RWPE1 (cell line): ENCODE measurements at regions not wholly inside any gene's neighbourhood (a gene's known extent, or its start where the extent isn't known, plus 50 kb on each side); places are given as distances from the start of the nearest gene placed in this dataset.
"Not testable (repeated sequence)": the region's sequence is repeated elsewhere in the genome, so short reads cannot be mapped to it uniquely, and the experiment has no call there.

ENCODE experiments used
- CTCF ChIA-PET: fragments of 350-600 bp; sonication (Branson Sonifier 250); formaldehyde crosslinking; extraction: SDS; loops from one replicate; lab custom pipeline; 2021; lab: Yijun Ruan, JAX
- POLR2A ChIA-PET: fragments of 400-600 bp; formaldehyde crosslinking; extraction: SDS; loops from one replicate; lab custom pipeline; 2020; ENCODE audit warnings: antibody characterized with exemption; ENCODE audit not compliant: low non-redundant PET; lab: Yijun Ruan, JAX
- DNase-seq: peaks from one replicate; pipeline ENCODE4 v3.0.0; 2012; ENCODE audit warnings: low spot score
- H3K27ac ChIP-seq: fragments of 450-650 bp; 2 replicates; pipeline ENCODE4 v1.5.1; 2017
- CTCF ChIP-seq: fragments of 450-650 bp; conservative IDR thresholded peaks from 2 replicates; pipeline ENCODE4 v1.5.1; 2017; ENCODE audit warnings: low read depth, mild to moderate bottlenecking

- CTCF ChIA-PET = no interaction called here
- no peak for DNase-seq
- H3K27ac ChIP-seq = no peak overlapping the region
- POLR2A ChIA-PET = no interaction called here
- no peak for TF ChIP-seq CTCF
Measured at GRCh38 chr5:124831687-124832240, 85.3 kb upstream of the ZNF608 start.

- no peak for DNase-seq
- ChIA-PET POLR2A (no interaction called here), CTCF (interaction anchor here (0.6 kb wide), 1 partner anchor 338 kb away, joined by 3 read pairs; no protein-coding TSS in a partner anchor)
- TF ChIP-seq CTCF = no peak
- no peak overlapping the region for H3K27ac ChIP-seq
Measured at GRCh38 chr5:124832510-124832909, 86.1 kb upstream of the ZNF608 start.

GRCh38 chr5:124836314-124836713 is 89.9 kb upstream of the ZNF608 start:
- DNase-seq, H3K27ac ChIP-seq, POLR2A ChIA-PET, CTCF ChIA-PET: not testable (repeated sequence)

- H3K27ac ChIP-seq = no peak overlapping the region
- DNase-seq = no peak
- ChIA-PET CTCF (interaction anchor here (0.6 kb wide), 1 partner anchor 588 kb away, joined by 3 read pairs; no protein-coding TSS in a partner anchor), POLR2A (no interaction called here)
- no peak for TF ChIP-seq CTCF
Measured at GRCh38 chr5:124839371-124839998, 93.0 kb upstream of the ZNF608 start.

GRCh38 chr5:124841829-124842712 is 95.6 kb upstream of the ZNF608 start:
- ChIA-PET POLR2A (no interaction called here), CTCF (interaction anchor here (0.6 kb wide), 2 partner anchors 30 to 230 kb away, joined by 3 read pairs; no protein-coding TSS in a partner anchor)
- DNase-seq = peak; percentile 14
- no peak for TF ChIP-seq CTCF
- peak overlapping the region; percentile 42; the same call in 1 of the 2 replicates for H3K27ac ChIP-seq

GRCh38 chr5:124842725-124843595 is 96.5 kb upstream of the ZNF608 start:
- peak overlapping the region; percentile 42; the same call in 1 of the 2 replicates for H3K27ac ChIP-seq
- CTCF ChIA-PET = interaction anchor here (0.6 kb wide), 1 partner anchor 229 kb away, joined by 3 read pairs; no protein-coding TSS in a partner anchor

More at GRCh38 chr5:124842725-124843595, 96.5 kb upstream of the ZNF608 start:
- TF ChIP-seq CTCF = no peak
- POLR2A ChIA-PET = no interaction called here
- no peak for DNase-seq
